ENCODE measurements at regions not wholly inside any gene's neighbourhood (a gene's known extent, or its start where the extent isn't known, plus 50 kb on each side); places are given as distances from the start of the nearest gene placed in this dataset.

DNA sequence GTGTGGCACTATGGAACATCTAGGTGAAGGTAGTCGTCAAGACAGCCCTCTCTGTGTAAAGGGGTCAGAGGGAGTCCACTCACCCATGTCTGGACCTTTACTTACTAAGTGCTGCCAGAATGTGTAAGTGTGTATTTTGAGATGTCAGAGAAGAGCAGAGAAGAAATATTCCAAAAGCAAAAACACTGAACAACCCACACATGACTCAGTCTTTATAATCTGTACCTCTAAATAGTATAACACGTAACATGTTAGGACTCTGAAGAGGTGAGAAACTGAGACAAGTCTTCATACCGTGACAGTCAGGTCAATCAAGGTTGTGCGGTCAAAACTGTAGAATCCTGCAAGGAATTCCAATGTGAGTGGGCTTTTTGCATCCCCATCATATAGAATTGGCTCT lies 555.2 kb downstream of the LMO4 start:
- TF ChIP-seq ZFP30 (CRISPR knock-in tag; IDR thresholded peaks at IDR 0.05) (no peak), ZNF565 (CRISPR knock-in tag; conservative IDR thresholded peaks at IDR 0.05; ENCODE audit: low read depth) (no peak), ZNF8 (CRISPR knock-in tag; IDR thresholded peaks at IDR 0.05) (no peak), POU6F1 (CRISPR knock-in tag; IDR thresholded peaks at IDR 0.05; ENCODE audit: borderline replicate concordance, low read depth) (no peak), RARB (CRISPR knock-in tag; IDR thresholded peaks at IDR 0.05) (no peak), PATZ1 (CRISPR knock-in tag; IDR thresholded peaks at IDR 0.05; ENCODE audit: borderline replicate concordance) (no peak), GLIS3 (CRISPR knock-in tag; IDR thresholded peaks at IDR 0.05) (no peak), OSR1 (CRISPR knock-in tag; IDR thresholded peaks at IDR 0.05) (no peak)
- TF ChIP-seq, protein P1, sequence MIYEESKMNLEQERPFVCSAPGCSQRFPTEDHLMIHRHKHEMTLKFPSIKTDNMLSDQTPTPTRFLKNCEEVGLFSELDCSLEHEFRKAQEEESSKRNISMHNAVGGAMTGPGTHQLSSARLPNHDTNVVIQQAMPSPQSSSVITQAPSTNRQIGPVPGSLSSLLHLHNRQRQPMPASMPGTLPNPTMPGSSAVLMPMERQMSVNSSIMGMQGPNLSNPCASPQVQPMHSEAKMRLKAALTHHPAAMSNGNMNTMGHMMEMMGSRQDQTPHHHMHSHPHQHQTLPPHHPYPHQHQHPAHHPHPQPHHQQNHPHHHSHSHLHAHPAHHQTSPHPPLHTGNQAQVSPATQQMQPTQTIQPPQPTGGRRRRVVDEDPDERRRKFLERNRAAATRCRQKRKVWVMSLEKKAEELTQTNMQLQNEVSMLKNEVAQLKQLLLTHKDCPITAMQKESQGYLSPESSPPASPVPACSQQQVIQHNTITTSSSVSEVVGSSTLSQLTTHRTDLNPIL (CRISPR knock-in tag; IDR thresholded peaks at IDR 0.05; ENCODE audit: low read depth), result no peak
- TF ChIP-seq, protein P2, sequence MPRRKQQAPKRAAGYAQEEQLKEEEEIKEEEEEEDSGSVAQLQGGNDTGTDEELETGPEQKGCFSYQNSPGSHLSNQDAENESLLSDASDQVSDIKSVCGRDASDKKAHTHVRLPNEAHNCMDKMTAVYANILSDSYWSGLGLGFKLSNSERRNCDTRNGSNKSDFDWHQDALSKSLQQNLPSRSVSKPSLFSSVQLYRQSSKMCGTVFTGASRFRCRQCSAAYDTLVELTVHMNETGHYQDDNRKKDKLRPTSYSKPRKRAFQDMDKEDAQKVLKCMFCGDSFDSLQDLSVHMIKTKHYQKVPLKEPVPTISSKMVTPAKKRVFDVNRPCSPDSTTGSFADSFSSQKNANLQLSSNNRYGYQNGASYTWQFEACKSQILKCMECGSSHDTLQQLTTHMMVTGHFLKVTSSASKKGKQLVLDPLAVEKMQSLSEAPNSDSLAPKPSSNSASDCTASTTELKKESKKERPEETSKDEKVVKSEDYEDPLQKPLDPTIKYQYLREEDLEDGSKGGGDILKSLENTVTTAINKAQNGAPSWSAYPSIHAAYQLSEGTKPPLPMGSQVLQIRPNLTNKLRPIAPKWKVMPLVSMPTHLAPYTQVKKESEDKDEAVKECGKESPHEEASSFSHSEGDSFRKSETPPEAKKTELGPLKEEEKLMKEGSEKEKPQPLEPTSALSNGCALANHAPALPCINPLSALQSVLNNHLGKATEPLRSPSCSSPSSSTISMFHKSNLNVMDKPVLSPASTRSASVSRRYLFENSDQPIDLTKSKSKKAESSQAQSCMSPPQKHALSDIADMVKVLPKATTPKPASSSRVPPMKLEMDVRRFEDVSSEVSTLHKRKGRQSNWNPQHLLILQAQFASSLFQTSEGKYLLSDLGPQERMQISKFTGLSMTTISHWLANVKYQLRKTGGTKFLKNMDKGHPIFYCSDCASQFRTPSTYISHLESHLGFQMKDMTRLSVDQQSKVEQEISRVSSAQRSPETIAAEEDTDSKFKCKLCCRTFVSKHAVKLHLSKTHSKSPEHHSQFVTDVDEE (CRISPR knock-in tag; IDR thresholded peaks at IDR 0.05), result no peak
